NCI-H146 treated with DMSO at 0.1 percent for 48 hours (cell line): ENCODE measurements at regions not wholly inside any gene's neighbourhood (a gene's known extent, or its start where the extent isn't known, plus 50 kb on each side); places are given as distances from the start of the nearest gene placed in this dataset.
"Not testable (repeated sequence)": the region's sequence is repeated elsewhere in the genome, so short reads cannot be mapped to it uniquely, and the experiment has no call there.

Source experiments
- DNase-seq: peaks from one replicate; lab custom pipeline; 2025; ENCODE audit not compliant: unreplicated experiment; lab: John Stamatoyannopoulos, UW

GRCh38 chr7:123324283-123324682, 124.5 kb upstream of the SLC13A1 start:
- no peak for DNase-seq

DNA sequence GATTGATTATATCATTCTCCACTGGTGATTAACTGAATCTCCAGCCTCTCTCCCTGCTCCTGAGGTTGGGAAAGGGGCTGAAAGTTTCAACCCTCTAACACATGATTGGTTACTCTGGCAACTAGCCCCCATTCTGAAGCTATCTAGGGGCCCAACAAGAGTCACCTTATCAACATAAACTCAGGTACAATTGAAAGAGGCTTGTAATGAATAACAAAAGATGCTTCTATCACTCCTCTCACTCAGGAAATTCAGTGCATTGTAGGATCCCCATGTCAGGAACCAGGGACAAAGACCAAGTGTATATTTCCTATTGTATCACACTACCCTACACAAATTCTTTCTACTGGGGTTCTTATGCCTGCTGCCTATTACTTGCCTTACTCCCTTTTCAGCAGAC, 123.9 kb upstream of the SLC13A1 start:
- DNase-seq, result no peak

DNA sequence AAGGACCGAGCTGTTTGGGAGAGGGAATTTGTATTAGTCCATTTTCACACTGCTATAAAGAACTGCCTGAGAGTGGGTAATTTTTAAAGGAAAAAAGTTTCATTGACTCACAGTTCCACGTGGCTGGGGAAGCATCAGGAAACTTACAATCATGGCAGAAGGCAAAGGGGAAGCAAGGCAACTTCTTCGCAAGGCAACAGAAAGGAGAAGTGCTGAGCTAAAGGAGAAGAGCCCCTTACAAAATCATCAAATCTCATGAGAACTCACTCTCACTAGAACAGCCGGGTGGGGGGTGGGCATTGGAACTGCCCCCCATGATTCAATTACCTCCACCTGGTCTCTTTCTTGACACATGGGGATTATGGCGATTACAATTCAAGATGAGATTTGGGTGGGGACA, 121.8 kb upstream of the SLC13A1 start:
- not testable (repeated sequence) for DNase-seq

DNA sequence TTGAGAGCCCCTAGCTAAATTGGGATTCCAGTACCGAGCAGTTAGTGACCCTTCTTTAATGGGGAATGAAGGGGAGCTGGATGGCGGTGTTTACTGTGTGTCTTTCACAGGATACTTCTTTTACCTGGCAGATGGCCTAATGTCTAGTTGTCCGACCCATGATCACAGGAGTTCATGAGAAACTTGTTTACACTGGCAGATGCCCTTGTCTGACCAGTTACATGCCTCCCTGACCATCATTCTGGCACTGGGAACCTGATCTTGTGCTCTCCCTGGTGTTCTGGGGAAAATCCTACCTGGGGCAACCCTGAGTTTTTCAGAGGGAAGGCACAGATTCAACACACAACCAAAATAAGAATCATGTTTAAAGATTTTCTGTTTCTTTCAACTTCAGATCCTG, 120.1 kb upstream of the SLC13A1 start:
- DNase-seq, result no peak

DNA sequence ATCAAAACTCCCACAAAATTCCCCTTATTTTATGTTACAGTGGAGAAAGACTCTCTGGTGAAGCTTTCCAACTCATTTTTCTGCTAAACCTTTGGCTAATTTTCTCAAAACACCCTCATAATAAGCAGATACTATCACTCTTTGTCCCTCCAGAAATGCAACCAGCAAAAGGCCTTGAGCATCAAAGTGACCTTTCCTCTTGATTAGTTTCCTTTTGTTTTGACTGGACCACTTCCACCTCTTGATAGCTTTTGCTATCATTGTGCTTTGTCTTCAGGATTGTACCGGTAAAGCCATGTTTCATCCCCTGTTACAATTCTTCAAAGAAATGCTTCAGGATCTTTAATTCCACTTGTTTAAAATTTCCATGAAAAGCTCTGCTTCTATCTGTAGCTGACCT, 115.1 kb upstream of the SLC13A1 start:
- DNase-seq, result no peak

GRCh38 chr7:123308254-123308951, 108.6 kb upstream of the SLC13A1 start:
- no peak for DNase-seq

GRCh38 chr7:123305840-123306375, 106.1 kb upstream of the SLC13A1 start:
- DNase-seq, result no peak

GRCh38 chr7:123303926-123304325, 104.2 kb upstream of the SLC13A1 start:
- no peak for DNase-seq

GRCh38 chr7:123296965-123297364, 97.2 kb upstream of the SLC13A1 start:
- DNase-seq, result no peak

GRCh38 chr7:123293710-123294109, 93.9 kb upstream of the SLC13A1 start:
- DNase-seq, result no peak

- no peak for DNase-seq
Observed at GRCh38 chr7:123292227-123292626, 92.5 kb upstream of the SLC13A1 start.

- no peak for DNase-seq
Observed at GRCh38 chr7:123289200-123289599, 89.4 kb upstream of the SLC13A1 start.

- DNase-seq, result no peak
Observed at GRCh38 chr7:123285076-123285700, 85.4 kb upstream of the SLC13A1 start.

DNA sequence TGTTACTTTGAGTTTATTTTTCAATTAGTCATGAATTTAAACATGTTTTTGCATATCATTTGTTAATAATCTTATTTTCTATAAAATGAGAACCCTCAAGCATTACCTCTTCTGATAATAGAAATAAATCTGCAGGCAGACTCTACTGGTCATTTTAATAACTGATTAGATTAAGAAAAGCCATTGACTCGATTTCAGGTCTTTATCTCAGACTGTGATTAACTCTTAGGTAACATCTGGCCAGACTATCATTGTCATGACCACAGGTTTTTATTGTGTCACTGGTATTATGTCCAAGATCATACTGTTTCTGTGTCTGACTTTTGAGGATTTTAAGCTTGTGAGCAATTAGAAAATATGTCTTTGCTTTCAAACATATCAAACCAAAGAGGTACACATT, 83.6 kb upstream of the SLC13A1 start:
- no peak for DNase-seq

DNA sequence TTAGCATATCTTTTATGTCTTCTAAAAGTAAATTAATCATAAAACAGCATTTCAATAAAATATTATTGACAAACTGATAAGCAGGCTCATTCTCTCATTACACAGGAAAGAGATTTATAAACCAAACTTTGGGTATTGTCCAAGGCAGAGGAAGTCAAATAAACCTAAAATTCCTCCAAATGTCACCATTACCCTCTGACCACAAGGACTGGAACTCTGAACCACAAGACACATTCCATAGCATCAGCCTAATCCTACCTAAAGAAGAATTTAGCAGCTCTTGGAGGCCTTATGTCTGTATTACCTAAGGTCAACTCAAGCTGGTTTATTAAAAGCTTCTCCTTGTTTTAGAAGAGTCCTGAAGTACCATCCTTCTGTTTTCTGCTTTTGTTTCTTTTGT, 82.4 kb upstream of the SLC13A1 start:
- DNase-seq, result no peak

- DNase-seq, result no peak
Observed at GRCh38 chr7:123279949-123280348, 80.2 kb upstream of the SLC13A1 start.

DNA sequence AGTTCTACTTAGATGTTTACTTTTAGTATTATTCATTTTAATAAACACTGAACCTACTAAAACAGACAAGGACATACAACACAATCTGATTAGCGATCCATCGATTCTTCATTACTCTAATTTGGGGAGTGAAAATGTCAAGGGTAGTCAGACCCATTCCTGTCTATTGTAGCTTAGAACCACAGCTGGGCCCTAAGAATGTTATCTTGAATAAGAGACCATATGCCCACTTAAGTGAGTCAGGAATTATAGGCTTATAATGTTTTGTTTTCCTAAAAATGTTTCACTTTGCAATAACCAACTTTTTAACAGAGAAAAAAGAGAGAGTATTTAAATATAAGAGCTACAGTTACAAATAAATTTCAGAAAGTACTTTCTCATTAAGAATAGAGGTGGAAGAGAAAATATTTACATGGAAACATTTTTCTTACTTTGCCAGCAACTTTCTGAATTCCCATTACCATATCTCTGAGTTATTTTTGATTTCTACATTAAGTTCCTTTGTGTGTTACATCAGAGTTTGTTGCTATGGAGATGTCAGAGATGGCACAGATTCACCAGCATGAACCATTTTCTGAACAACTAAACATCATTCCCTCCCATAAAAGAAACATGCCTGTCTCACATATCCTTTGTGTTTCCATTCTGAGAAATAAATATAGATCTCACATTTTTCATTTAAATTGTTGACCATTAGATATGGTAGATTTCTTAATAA, 75.4 kb upstream of the SLC13A1 start:
- DNase-seq, result no peak

DNA sequence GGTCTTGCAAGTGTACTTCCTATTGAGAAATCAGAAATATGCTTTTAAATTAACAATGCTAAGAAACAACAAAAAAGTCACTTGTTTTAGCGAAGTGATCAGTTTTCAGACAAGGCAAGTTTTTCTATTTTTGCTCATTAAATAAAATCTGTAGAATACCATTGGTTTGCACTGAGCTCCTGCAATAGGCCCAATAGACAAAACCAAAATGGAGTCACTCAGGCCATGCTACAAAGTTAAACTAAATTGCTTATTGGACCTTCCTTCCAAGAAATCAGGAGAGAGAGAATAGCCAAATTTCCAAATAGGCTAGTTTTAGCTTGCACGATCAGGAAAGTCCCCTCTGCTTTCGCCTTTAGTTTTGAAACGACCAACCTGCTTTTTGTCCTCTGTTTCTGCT, 73.4 kb upstream of the SLC13A1 start:
- DNase-seq, result no peak

DNA sequence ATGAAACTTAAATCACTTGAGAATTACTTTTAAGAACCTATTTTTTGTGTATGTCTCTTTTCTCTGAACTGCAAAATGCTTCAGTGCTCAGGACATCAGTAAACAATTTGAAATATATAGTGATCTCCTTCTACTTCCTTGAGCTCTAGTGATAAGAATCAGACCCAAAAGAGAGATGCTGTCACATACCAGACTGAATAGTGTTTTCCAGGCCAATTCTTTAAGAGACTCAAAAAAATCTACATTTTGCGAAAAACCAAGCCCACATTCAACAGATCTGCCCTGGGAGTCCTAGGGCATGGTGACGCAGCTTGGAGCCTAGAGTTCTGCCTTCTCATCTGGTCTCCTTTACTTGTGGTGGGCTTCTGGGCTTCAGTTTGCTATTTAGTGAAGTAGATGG, 72.1 kb upstream of the SLC13A1 start:
- DNase-seq, result no peak

- DNase-seq, result no peak
Observed at GRCh38 chr7:123271231-123271630, 71.5 kb upstream of the SLC13A1 start.

GRCh38 chr7:123270570-123270969, 70.8 kb upstream of the SLC13A1 start:
- no peak for DNase-seq

- DNase-seq, result no peak
Observed at GRCh38 chr7:123265853-123266252, 66.1 kb upstream of the SLC13A1 start.
